HG03571 (cell line): ENCODE measurements at regions not wholly inside any gene's neighbourhood (a gene's known extent, or its start where the extent isn't known, plus 50 kb on each side); places are given as distances from the start of the nearest gene placed in this dataset.

Source experiments
- ATAC-seq: cut with Tn5 transposase; IDR thresholded peaks from one replicate; pipeline ENCODE4 v1.9.1; 2021; ENCODE audit not compliant: unreplicated experiment

DNA sequence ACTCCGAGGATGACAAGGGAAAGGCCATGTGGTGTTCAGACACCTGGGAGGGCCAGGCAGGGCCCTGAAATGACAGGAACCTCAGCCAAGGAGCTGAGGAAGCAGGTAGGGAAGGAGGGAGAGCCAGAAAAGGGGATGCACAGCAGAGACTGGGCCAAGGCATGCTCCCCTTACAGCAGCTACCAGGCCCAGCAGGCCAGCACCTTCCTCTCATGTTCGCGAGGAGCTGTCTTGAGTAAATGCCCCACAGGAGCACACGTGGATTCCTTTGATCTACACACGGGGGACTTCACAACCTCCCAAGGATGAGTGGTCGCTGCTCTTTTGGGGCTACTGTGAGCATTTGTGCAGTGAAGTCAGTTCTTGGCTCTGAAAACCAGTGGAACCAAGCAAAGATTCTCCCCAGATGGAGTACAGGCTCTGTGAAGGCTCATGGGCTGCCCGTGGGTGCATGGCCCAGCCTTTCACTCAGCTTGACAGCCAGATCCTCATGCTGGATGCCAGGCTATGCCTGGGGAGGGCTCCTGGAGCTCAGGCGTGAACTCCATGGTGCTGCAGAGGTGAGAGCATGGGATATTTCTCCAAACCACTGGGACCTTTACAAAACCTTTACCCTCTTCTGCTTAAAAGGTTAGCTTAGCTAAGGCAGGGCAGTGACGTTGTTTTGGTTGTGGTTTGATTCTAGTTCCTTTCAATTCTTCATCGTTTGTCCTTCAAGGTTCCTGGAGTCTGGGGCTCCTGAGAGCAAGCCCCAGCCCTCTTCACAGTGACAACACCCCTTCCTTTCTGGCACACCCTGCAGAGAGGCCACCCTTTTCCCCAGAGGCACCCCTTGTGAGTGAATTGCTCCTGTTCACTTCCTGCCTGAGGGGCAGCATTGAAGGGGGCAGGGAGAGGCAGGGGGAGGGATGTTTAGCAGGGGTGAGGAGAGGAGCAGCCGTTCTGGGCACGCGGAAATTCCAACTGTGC is 74.2 kb upstream of the ZPBP start:
- ATAC-seq, result no peak

DNA sequence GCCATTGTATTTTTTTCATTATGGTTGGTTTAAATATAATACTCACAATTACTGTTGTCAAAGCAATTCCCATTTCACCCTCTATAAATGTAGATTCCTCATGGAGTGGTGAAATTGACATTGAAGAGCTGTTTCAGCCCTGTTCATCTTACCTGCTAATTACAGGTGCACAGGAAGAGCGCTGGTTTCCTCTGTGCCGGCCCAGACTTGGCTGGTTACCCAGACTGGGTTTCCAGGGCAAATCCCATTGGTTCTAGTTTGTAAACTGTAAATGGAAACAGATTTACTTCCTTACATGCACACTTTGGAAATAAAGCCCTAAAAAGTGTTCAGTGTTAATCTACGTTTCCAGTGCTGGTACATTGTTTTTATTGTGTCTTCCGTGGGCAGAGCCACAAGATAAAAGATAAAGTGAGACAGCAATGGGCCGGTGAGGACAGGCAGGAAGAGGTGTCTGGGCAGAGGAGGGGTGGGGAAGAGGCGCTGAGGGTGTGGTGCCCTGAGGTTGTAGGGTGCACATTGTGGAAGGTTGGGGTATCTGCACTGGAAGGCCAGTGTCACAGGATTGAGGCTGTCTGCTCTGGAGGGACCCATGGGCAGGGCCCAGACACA is 71.6 kb upstream of the ZPBP start:
- no peak for ATAC-seq

- ATAC-seq, result no peak
Measured at GRCh38 chr7:50160206-50160605, 67.2 kb upstream of the ZPBP start.

DNA sequence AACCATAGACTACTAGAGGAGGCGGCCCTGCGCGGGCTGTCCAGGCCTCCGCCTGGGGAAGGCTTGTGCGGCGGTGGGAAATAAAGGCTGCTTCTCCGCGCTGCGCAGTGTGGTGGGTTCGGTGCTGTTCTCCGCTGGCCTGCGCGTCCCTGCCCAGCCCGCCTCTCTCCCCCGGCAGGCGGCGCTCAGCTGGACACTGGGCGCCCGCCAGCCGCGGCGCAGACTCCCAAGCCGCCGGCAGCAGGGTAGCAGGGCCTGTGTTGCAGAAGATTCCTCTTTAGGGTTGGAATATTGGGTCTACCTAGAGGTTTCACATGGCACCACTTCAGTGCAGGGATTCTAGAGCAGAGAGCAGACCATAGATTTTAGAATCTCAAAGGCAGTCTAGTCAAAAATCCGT is 66.1 kb upstream of the ZPBP start:
- no peak for ATAC-seq

GRCh38 chr7:50156706-50157105 is 63.7 kb upstream of the ZPBP start:
- ATAC-seq, result no peak

DNA sequence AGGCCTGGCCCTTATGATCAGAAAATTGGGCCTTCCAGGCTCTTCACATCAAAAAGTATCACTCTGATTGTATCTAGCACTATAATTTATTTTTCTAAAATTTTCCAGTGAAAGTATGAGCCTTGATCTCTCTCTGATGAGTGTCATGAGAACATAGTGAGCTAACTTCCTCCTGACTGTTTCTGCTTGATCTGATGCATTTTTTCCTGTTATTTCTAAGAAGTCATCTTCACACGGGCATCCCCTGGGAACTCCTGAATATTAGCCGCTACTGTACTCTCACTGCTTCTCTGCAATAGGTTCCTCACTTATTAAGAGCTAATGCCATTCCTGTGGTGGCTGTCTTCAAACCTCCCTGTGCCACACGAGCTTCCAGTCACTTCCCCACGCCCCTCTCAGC is 63.1 kb upstream of the ZPBP start:
- ATAC-seq, result no peak

DNA sequence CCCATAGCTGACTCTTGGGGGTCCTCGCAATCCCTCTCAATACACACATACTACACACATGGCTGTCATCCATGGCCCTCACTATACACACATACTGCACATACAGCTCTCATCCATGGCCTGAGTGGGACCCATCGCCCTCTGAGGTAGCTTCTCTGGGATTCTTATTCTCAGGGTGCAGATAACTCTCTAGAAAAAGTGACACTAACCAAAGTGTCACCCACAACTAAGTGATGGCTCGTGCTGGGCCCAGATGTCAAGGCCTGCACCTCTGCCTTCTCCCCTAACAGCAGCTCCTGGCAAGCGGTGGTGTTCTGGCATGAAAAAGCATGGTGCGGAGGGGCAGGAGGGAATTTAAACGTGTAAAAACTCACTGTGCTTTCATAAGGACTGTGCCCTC is 62.7 kb upstream of the ZPBP start:
- ATAC-seq, result no peak

DNA sequence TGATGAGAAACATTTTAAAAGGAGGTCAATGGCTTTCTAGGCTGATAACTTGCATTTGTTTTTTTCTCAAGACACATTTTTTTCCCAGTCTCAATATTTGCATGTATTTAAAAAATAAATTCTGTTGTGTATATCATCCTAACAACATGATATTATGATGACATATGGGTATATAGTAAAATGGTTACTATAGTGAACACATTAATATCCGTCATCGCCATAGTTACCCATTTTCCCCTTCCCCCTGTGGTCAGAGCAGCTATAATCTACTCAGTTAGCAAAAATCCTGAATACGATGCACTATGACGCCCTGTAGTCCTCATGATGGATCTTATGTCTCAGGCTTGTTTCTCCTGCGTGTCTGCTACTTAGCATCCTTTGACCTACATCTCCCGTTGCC is 60.9 kb upstream of the ZPBP start:
- no peak for ATAC-seq

DNA sequence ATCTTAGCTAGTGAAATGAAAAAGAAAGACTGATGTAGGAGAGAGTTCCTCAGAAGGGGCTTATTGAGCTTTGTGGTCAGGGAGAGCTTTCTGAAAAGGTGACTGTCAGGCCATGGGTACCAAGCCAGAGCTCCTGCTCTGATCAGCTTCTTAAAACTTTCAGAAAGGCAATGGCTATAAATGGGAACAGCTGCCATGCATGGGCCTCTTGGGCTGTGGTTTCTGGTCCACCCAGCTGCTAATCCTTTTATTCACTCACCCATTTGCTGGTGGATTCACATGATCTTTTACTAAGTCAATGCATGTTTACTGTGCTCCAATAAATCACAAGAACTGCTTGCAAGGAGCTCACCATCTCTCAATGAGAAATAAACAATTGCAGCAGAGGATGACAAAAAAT is 60.1 kb upstream of the ZPBP start:
- ATAC-seq, result no peak

- ATAC-seq, result no peak
Measured at GRCh38 chr7:50152486-50152885, 59.4 kb upstream of the ZPBP start.

GRCh38 chr7:50151661-50152060 is 58.6 kb upstream of the ZPBP start:
- ATAC-seq, result no peak

GRCh38 chr7:50151001-50151400 is 58.0 kb upstream of the ZPBP start:
- ATAC-seq, result no peak

GRCh38 chr7:50149369-50149768 is 56.3 kb upstream of the ZPBP start:
- no peak for ATAC-seq

DNA sequence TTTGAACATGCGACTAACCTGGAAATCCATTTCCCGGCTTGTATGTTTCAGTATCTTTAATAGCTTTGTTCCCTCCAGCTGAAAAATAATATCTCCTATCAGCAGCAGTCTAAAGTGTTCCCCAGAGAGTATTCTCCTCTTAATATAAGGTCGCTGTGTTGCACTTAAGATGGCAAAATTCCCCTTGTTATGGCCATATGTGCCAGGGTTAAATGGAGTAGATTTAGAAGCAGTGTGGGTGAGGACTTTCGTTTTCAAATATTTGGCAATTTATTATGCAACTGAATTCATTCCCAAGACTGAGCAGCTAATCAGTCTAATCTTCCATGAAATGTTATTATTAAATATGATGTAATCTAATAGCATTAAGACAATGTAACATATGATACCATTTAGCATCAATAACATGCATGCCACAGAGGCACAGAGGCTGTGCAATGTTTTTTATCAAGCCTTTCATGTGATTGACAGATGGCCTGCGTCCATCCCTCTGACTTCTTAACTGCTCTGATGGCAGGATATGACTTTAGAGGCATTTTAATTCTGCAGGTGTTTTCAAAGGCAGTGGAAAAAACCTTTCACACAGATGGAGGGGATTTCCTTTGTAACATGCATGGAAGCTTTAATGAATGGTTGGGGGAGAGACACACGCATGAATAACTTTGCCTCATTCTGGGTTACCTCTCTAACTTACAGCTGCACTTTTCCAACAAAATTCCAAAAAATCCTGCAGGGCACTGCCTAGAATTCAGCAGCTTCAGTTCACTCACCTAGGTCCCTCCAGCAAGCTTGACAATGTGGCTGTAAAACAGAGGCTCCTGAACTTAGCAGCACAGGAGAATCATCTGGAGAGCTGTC is 55.1 kb upstream of the ZPBP start:
- ATAC-seq, result peak; percentile 34

GRCh38 chr7:50146692-50147091 is 53.6 kb upstream of the ZPBP start:
- no peak for ATAC-seq

- ATAC-seq, result peak; percentile 40
Measured at GRCh38 chr7:50145801-50146338, 52.8 kb upstream of the ZPBP start.

DNA sequence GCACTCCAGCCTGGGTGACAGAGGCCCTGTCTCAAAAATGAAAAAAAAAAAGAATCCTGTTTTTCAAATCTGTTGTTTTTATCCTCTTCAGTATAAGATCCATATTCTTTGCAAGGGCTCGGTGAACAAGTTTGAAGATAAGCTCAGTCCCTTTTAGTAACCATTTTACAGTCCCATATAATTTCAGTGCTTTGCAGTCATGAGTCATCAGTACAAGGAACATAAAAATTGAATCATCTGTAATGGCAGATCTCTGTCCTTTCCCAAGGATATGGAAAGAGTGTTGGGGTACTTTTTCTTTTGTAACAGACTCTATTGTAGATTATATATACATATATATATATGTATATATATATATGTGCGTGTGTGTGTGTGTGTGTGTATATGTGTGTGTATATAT is 52.2 kb upstream of the ZPBP start:
- ATAC-seq, result no peak
